RPMI7951 (cell line): ENCODE measurements at regions not wholly inside any gene's neighbourhood (a gene's known extent, or its start where the extent isn't known, plus 50 kb on each side); places are given as distances from the start of the nearest gene placed in this dataset.
"Not testable (repeated sequence)": the region's sequence is repeated elsewhere in the genome, so short reads cannot be mapped to it uniquely, and the experiment has no call there.

Source experiments
- DNase-seq: peaks from one replicate; pipeline ENCODE4 v3.0.0-alpha.2; 2012; ENCODE audit warnings: low read depth

- DNase-seq = no peak
Observed at GRCh38 chr2:41293491-41293890, 754.3 kb upstream of the PKDCC start.

GRCh38 chr2:41294331-41294730, 753.5 kb upstream of the PKDCC start:
- DNase-seq = no peak

GRCh38 chr2:41313082-41313481, 734.7 kb upstream of the PKDCC start:
- no peak for DNase-seq

- DNase-seq = no peak
Observed at GRCh38 chr2:41314511-41315070, 733.2 kb upstream of the PKDCC start.

- no peak for DNase-seq
Observed at GRCh38 chr2:41319437-41319836, 728.4 kb upstream of the PKDCC start.

GRCh38 chr2:41320491-41320890, 727.3 kb upstream of the PKDCC start:
- DNase-seq = no peak

GRCh38 chr2:41321351-41321750, 726.5 kb upstream of the PKDCC start:
- DNase-seq = no peak

GRCh38 chr2:41326851-41327250, 721.0 kb upstream of the PKDCC start:
- DNase-seq = no peak

- DNase-seq = no peak
Observed at GRCh38 chr2:41329040-41329439, 718.8 kb upstream of the PKDCC start.

- DNase-seq = no peak
Observed at GRCh38 chr2:41334159-41334558, 713.7 kb upstream of the PKDCC start.

- DNase-seq = not testable (repeated sequence)
Observed at GRCh38 chr2:41335573-41335972, 712.2 kb upstream of the PKDCC start.

GRCh38 chr2:41337956-41338355, 709.9 kb upstream of the PKDCC start:
- DNase-seq = no peak

- no peak for DNase-seq
Observed at GRCh38 chr2:41344529-41344928, 703.3 kb upstream of the PKDCC start.

GRCh38 chr2:41353060-41353459, 694.8 kb upstream of the PKDCC start:
- DNase-seq = no peak

GRCh38 chr2:41355794-41356193, 692.0 kb upstream of the PKDCC start:
- no peak for DNase-seq

- no peak for DNase-seq
Observed at GRCh38 chr2:41364842-41365241, 683.0 kb upstream of the PKDCC start.

GRCh38 chr2:41375901-41376300, 671.9 kb upstream of the PKDCC start:
- DNase-seq = no peak

GRCh38 chr2:41377837-41378236, 670.0 kb upstream of the PKDCC start:
- no peak for DNase-seq

GRCh38 chr2:41378420-41378819, 669.4 kb upstream of the PKDCC start:
- DNase-seq = no peak

GRCh38 chr2:41379496-41380221, 668.2 kb upstream of the PKDCC start:
- DNase-seq = no peak

- DNase-seq = no peak
Observed at GRCh38 chr2:41381701-41382100, 666.1 kb upstream of the PKDCC start.

GRCh38 chr2:41387519-41387918, 660.3 kb upstream of the PKDCC start:
- DNase-seq = no peak

GRCh38 chr2:41393621-41394020, 654.2 kb upstream of the PKDCC start:
- no peak for DNase-seq

GRCh38 chr2:41394541-41394940, 653.3 kb upstream of the PKDCC start:
- no peak for DNase-seq
